Neutrophil (primary cell): ENCODE measurements at regions not wholly inside any gene's neighbourhood (a gene's known extent, or its start where the extent isn't known, plus 50 kb on each side); places are given as distances from the start of the nearest gene placed in this dataset.

ENCODE experiments used
- H3K27ac ChIP-seq: fragments of 200-600 bp; sonication (generic); 2 replicates; pipeline ENCODE4 v1.5.1; 2016; ENCODE audit warnings: mild to moderate bottlenecking, moderate library complexity
- H3K27me3 ChIP-seq: fragments of 200-600 bp; sonication (generic); 2 replicates; pipeline ENCODE4 v1.6.0; 2016; ENCODE audit warnings: mild to moderate bottlenecking
- H3K36me3 ChIP-seq: fragments of 200-600 bp; sonication (generic); 2 replicates; pipeline ENCODE4 v1.5.1; 2017
- H3K4me1 ChIP-seq, 2 experiments: fragments of 200-600 bp in 1 of 2; sonication (generic) in 1 of 2; 1 replicate in 1 of 2; 2 replicates in 1 of 2; pipeline versions ENCODE4 v1.5.1 to v1.6.1; 2013 to 2016; ENCODE audit warnings: low read depth in 1 of 2, low read length in 1 of 2, mild to moderate bottlenecking in 1 of 2, moderate library complexity in 1 of 2; ENCODE audit not compliant: control insufficient read depth in 1 of 2, insufficient read depth in 1 of 2
- H3K4me3 ChIP-seq, 2 experiments: fragments of 200-600 bp in 1 of 2; sonication (generic) in 1 of 2; 1 replicate in 1 of 2; 2 replicates in 1 of 2; pipeline ENCODE4 v1.5.1; 2013 to 2016; ENCODE audit warnings: low read depth in 1 of 2, low read length in 1 of 2, mild to moderate bottlenecking in 1 of 2, moderate library complexity in 1 of 2
- H3K9me3 ChIP-seq: fragments of 200-600 bp; sonication (generic); 2 replicates; pipeline ENCODE4 v1.5.1; 2016
- TF ChIP-seq, protein P1 (sequence below): fragments of 200-600 bp; sonication (generic); IDR thresholded peaks from 2 replicates; pipeline ENCODE4 v1.5.1; 2016; ENCODE audit warnings: antibody characterized with exemption

DNA sequence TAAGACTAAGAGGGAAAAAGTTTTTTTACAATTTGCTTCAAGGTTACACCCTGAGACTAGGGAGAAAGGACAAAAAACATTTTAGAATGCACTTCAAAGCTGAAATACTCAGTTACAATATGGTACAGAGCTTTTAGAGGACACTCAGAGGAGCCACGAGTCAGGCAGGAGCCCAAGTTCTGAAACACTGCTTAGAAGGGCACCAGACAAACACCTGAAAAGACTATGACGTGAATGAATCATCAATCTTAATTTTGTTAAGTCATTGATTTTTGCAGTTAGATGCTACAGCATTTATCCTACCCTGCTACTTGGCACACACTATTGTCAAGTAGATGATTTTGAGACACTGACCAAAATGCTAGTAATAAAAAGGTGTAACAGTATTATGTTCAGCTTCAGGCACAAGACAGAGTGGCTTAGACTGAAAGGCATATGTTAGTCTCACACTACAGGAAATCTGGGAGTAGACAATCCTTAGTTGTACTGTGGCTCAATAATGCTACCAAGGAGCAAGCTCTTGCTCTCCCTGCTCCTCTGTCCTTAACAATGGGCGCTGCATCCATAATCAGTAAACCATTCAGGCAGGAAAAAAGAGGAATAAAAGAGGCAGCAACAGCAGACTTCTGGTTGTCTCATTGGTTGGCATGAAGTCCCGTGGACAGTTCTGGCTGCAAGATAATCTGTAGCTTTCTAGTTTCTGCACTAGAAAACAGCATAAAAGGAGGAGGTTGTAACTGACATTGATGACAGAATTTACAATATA lies 151.8 kb downstream of the ABCA8 start:
- Histone ChIP-seq H3K4me1 (no peaks in the 10 kb centered on the region), H3K9me3 (no peaks in the 10 kb centered on the region)
- TF ChIP-seq, protein P1, sequence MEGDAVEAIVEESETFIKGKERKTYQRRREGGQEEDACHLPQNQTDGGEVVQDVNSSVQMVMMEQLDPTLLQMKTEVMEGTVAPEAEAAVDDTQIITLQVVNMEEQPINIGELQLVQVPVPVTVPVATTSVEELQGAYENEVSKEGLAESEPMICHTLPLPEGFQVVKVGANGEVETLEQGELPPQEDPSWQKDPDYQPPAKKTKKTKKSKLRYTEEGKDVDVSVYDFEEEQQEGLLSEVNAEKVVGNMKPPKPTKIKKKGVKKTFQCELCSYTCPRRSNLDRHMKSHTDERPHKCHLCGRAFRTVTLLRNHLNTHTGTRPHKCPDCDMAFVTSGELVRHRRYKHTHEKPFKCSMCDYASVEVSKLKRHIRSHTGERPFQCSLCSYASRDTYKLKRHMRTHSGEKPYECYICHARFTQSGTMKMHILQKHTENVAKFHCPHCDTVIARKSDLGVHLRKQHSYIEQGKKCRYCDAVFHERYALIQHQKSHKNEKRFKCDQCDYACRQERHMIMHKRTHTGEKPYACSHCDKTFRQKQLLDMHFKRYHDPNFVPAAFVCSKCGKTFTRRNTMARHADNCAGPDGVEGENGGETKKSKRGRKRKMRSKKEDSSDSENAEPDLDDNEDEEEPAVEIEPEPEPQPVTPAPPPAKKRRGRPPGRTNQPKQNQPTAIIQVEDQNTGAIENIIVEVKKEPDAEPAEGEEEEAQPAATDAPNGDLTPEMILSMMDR: no peak

DNA sequence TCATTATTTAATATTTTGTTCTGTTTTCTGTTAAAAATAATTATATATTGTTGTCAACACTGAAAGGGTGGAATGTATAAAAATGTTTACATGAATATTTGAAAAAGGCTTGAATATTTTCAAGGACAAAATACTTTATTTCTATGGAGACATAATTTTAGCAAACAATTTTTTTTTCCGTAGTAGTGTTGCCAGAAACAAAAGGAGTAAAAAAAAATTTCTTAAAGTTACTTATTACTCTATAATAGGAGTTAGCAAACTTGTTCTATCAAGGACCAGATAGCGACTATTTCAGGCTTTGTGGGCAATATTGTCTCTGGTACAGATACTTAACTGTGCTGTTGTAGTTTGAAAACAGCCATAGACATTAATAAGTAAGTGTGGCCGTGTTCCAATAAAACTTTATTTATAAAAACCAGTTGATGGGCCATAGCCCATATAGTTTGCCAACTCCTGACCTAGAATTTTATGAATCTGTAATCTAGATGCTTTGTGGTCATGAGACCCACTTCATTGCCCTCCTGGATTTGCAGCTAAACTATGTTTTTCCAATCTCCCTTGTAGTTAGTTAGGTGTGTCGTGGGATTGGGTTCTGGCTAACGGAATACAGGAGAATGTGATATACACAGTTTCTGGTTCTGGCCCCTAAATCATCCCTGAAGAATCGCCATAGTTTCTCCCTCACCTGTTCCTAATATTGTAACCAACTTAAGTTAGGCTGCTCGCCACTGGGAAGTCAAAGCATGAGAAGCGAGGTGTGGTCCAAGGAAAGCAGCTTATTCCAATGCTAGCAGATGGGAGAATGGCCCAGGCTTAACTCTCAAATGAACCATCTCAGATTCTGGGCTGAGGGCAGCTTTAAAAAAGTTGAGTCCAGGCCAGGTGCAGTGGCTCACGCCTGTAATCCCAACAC lies 153.6 kb downstream of the ABCA8 start:
- no peak overlapping the region for H3K27ac ChIP-seq
- H3K27me3 ChIP-seq: no peaks in the 10 kb centered on the region
- TF ChIP-seq, protein P1: no peak
- H3K4me3 ChIP-seq: no peak overlapping the region
- H3K36me3 ChIP-seq: no peaks in the 10 kb centered on the region
- no peaks in the 10 kb centered on the region for H3K9me3 ChIP-seq
- no peaks in the 10 kb centered on the region for H3K4me1 ChIP-seq

More for the DNA sequence above, 151.8 kb downstream of the ABCA8 start:
- Histone ChIP-seq H3K27ac (no peak overlapping the region), H3K4me3 (no peak overlapping the region), H3K27me3 (no peaks in the 10 kb centered on the region), H3K36me3 (no peaks in the 10 kb centered on the region)

DNA sequence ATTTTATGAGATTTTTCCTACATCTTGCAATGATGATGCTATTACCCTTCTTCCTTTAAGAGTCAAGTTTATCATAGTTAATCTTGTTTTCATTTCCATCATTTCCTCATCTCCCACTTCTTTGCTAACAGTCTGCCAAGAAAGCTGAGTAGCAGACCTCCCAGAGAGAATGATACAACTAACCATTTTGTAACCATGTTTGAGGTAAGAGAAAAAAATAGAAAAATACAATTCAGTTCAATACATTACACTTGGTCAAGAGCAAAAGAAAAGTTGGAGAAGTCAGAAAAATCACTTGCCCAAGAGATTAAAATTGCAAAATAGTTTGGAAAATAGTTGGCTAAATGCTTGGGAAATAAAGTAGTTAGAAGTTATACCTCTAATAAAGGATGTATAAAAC lies 154.4 kb downstream of the ABCA8 start:
- no peaks in the 10 kb centered on the region for H3K27me3 ChIP-seq
- H3K36me3 ChIP-seq: no peaks in the 10 kb centered on the region
- no peaks in the 10 kb centered on the region for H3K9me3 ChIP-seq
- TF ChIP-seq, protein P1: no peak
- no peak overlapping the region for H3K27ac ChIP-seq
- no peak overlapping the region for H3K4me3 ChIP-seq
- H3K4me1 ChIP-seq: no peaks in the 10 kb centered on the region

DNA sequence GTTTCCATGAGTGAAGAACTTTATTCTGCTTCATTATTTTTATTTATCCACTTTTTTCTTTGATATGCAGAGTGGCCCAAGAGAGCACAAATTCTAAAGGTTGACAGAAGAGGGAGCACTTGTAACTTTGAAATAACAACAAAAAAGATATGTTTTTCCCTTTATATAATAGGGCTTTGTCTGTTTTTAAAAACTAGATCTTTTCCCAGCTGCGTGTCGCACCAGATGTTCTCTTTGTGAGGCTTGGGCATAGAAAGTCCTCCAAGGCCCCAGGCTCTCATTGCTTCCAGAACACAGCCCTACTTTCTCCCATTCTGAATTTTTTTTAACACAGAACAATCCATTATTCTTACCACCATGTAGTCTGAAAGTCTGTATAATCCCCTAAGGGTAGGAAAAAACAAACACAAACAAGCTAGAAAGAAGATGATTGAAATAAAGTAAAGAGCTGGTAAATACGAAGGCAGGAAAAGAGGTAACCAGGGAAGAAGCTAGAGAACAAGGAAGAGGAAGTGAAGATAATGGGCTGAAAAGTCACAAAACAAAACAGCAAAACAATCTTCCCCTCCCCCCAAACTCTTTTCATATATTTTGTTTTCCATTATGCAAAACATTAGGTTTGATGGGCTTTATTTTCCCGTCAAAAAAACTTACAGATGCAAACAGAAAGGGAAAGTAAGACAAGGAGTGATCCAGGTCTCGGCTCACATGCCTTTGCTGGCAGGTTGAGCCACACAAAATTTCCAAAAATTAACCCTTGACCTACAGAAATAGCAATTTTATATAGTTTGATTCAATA lies 160.4 kb downstream of the ABCA8 start:
- peak overlapping the region; percentile 60 for H3K27ac ChIP-seq
- no peaks in the 10 kb centered on the region for H3K9me3 ChIP-seq
- TF ChIP-seq, protein P1: no peak
- no peaks in the 10 kb centered on the region for H3K27me3 ChIP-seq
- peaks cover 3 to 14% of the 10 kb centered on the region in 2 experiments for H3K4me1 ChIP-seq
- H3K4me3 ChIP-seq: no peak overlapping the region
- no peaks in the 10 kb centered on the region for H3K36me3 ChIP-seq

DNA sequence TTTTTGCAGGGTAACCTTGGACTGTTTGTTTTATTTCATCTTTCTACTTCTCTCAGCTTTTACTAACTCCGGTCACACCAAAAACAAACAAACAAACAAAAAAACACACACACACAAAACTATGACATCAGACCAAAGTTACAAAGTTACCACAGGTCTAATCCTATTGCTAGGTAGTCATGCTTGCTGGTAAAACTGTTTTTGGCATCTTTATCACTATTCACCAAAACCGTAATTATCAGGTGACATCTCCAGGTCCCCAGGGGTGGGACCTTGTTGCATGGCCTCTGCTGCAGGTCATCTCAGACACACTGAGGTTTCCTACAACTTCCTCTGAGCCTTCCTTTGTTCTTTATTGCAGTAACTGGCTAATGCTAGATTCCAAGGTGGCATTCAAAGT lies 162.3 kb downstream of the ABCA8 start:
- no peaks in the 10 kb centered on the region for H3K27me3 ChIP-seq
- H3K4me1 ChIP-seq: peaks cover 3 to 14% of the 10 kb centered on the region in 2 experiments
- no peak overlapping the region for H3K4me3 ChIP-seq
- TF ChIP-seq, protein P1: no peak
- H3K36me3 ChIP-seq: no peaks in the 10 kb centered on the region
- no peak overlapping the region for H3K27ac ChIP-seq
- H3K9me3 ChIP-seq: no peaks in the 10 kb centered on the region
